K562 (cell line): ENCODE measurements at regions not wholly inside any gene's neighbourhood (a gene's known extent, or its start where the extent isn't known, plus 50 kb on each side); places are given as distances from the start of the nearest gene placed in this dataset.

Experiments
- ATAC-seq: fragments of 200-7000 bp; cut with Tn5 transposase; 3 replicates; pipeline ENCODE4 v1.9.1; 2020; ENCODE audit warnings: moderate library complexity
- BruUV-seq: library from RNA; stranded (reverse); fragments of 400-500 nt; replicated peaks from 2 replicates; lab custom pipeline; 2021; lab: Mats Ljungman, UMichigan
- CTCF ChIA-PET: fragments of 300-600 bp; formaldehyde crosslinking; extraction: SDS; loops from one replicate; lab custom pipeline; 2021; ENCODE audit warnings: low intra/inter-chr PET ratio; lab: Yijun Ruan, JAX
- POLR2A ChIA-PET: fragments of 300-600, 350-650 bp; sonication (Branson Sonifier 250); formaldehyde crosslinking; extraction: SDS; loops from one replicate; lab custom pipeline; 2021; ENCODE audit warnings: antibody characterized with exemption, inconsistent platforms; lab: Yijun Ruan, JAX
- DNase-seq, 4 experiments: peaks; one replicate each; pipeline versions ENCODE4 v3.0.0 to v3.0.0-alpha.2; 2011 to 2018; ENCODE audit warnings: low spot score in 3 of 4, mixed read lengths in 3 of 4; ENCODE audit errors: extremely low read depth in 1 of 4
- FAIRE-seq: peaks from 2 replicates; lab custom pipeline; 2011; peaks lifted over from hg19 to GRCh38; lab: Jason Lieb, UNC
- H2AFZ ChIP-seq: 2 replicates; pipeline ENCODE4 v1.6.0; 2011; ENCODE audit warnings: low read depth, low read length, control low read depth, inconsistent platforms
- H3K27ac ChIP-seq: fragments of 200-600 bp; 3 replicates; pipeline ENCODE4 v1.8.0; 2011; ENCODE audit warnings: low read depth, mild to moderate bottlenecking, control low read depth, inconsistent platforms, low read length, moderate library complexity, mixed read lengths; ENCODE audit errors: extremely low read depth
- H3K27me3 ChIP-seq, 2 experiments: fragments of 300-600 bp in 1 of 2; 2 replicates in 1 of 2; 3 replicates in 1 of 2; pipeline versions ENCODE4 v1.6.0 to v1.8.0; 2011; ENCODE audit warnings: inconsistent platforms in 2 of 2, low read length in 2 of 2, mild to moderate bottlenecking in 1 of 2, mixed read lengths in 1 of 2, moderate library complexity in 1 of 2; ENCODE audit not compliant: control insufficient read depth in 2 of 2, insufficient read depth in 2 of 2
- H3K36me3 ChIP-seq: fragments of 300-600 bp; 3 replicates; pipeline ENCODE4 v1.8.0; 2011; ENCODE audit warnings: mild to moderate bottlenecking, low read length, inconsistent platforms; ENCODE audit not compliant: control insufficient read depth, insufficient read depth
- H3K4me1 ChIP-seq, 2 experiments: fragments of 200-600 bp in 1 of 2; replicated peaks in 1 of 2; 2 replicates in 1 of 2; 3 replicates in 1 of 2; pipeline versions ENCODE4 v1.5.1 to v1.8.0; 2011; ENCODE audit warnings: inconsistent platforms in 2 of 2, low read length in 2 of 2, mild to moderate bottlenecking in 1 of 2, mixed read lengths in 1 of 2, moderate library complexity in 1 of 2; ENCODE audit not compliant: control insufficient read depth in 2 of 2, insufficient read depth in 2 of 2
- H3K4me2 ChIP-seq: 2 replicates; pipeline ENCODE4 v1.6.1; 2011; ENCODE audit warnings: low read length, control low read depth, inconsistent platforms, mixed read lengths; ENCODE audit not compliant: insufficient read depth
- H3K4me3 ChIP-seq: fragments of 200-600 bp; sonication (generic), shearing (Covaris generic); 2 replicates; pipeline ENCODE4 v1.5.1; 2016; ENCODE audit warnings: control low read depth, inconsistent platforms
- H3K79me2 ChIP-seq: fragments of 200-600 bp; 3 replicates; pipeline ENCODE4 v1.8.0; 2011; ENCODE audit warnings: low read length, inconsistent platforms; ENCODE audit not compliant: control insufficient read depth, insufficient read depth
- H3K9ac ChIP-seq, 2 experiments: 2 replicates each; pipeline versions ENCODE4 v1.6.0 to v1.6.1; 2011; ENCODE audit warnings: low read depth in 2 of 2, low read length in 2 of 2, control low read depth in 1 of 2, inconsistent platforms in 1 of 2, mild to moderate bottlenecking in 1 of 2, mixed read lengths in 1 of 2; ENCODE audit not compliant: insufficient read depth in 1 of 2
- H3K9me1 ChIP-seq: one replicate; pipeline ENCODE4 v1.6.0; 2011; ENCODE audit warnings: inconsistent platforms, mild to moderate bottlenecking, low read length, moderate library complexity; ENCODE audit not compliant: control insufficient read depth, insufficient read depth
- H3K9me3 ChIP-seq: replicated peaks from 2 replicates; pipeline ENCODE4 v1.5.1; 2011; ENCODE audit warnings: low read depth, low read length, inconsistent platforms; ENCODE audit not compliant: control insufficient read depth, insufficient read depth
- H4K20me1 ChIP-seq: replicated peaks from 2 replicates; pipeline ENCODE4 v1.6.1; 2011; ENCODE audit warnings: low read length, inconsistent platforms, mixed read lengths; ENCODE audit not compliant: control insufficient read depth, insufficient read depth
- ASH1L ChIP-seq: fragments of 450-650 bp; IDR thresholded peaks from 2 replicates; pipeline ENCODE4 v1.6.1; 2018; ENCODE audit warnings: borderline replicate concordance, mild to moderate bottlenecking, low read depth; ENCODE audit not compliant: partially characterized antibody
- BHLHE40 ChIP-seq: IDR thresholded peaks from 2 replicates; pipeline ENCODE4 v1.6.1; 2011; ENCODE audit warnings: low read length, improper control_type of control experiment
- CBFA2T2 ChIP-seq: fragments of 450-650 bp; conservative IDR thresholded peaks from 2 replicates; pipeline ENCODE4 v1.6.1; 2017; ENCODE audit warnings: mild to moderate bottlenecking
- DIDO1 ChIP-seq: fragments of 450-650 bp; IDR thresholded peaks from 2 replicates; pipeline ENCODE4 v1.6.1; 2016; ENCODE audit warnings: low read depth, missing biosample characterization, missing genetic modification characterization
- ESRRB ChIP-seq: fragments of 250-450 bp; sonication (Bioruptor Pico); IDR thresholded peaks from 2 replicates; pipeline ENCODE4 v1.5.0; 2020; ENCODE audit warnings: mild to moderate bottlenecking, moderate library complexity, borderline replicate concordance
- ETV6 ChIP-seq, 3 experiments: fragments of 150-350 bp in 1 of 3; sonication (generic) in 1 of 3; formaldehyde crosslinking in 1 of 3; IDR thresholded peaks; 2 replicates each; pipeline versions ENCODE4 v1.6.1 to v1.8.0; 2014 to 2022; ENCODE audit warnings: borderline replicate concordance in 2 of 3, low read depth in 2 of 3, antibody characterized with exemption in 1 of 3, low read length in 1 of 3, mild to moderate bottlenecking in 1 of 3, missing genetic modification reagents in 1 of 3
- HMG20A ChIP-seq: fragments of 450-650 bp; formaldehyde crosslinking; conservative IDR thresholded peaks from 2 replicates; pipeline ENCODE4 v1.4.0; 2020; ENCODE audit warnings: mild to moderate bottlenecking, mixed read lengths
- HMGN3 ChIP-seq: IDR thresholded peaks from 2 replicates; pipeline ENCODE4 v1.6.1; 2011; ENCODE audit warnings: borderline replicate concordance, low read depth, mild to moderate bottlenecking, mixed read lengths, low read length; ENCODE audit not compliant: insufficient read length; ENCODE audit errors: extremely low read depth
- MYC ChIP-seq, 2 experiments: fragments of 250-450 bp in 1 of 2; sonication (Bioruptor Pico) in 1 of 2; IDR thresholded peaks; 2 replicates each; pipeline versions ENCODE4 v1.5.1 to v1.6.1; 2012 to 2021; ENCODE audit warnings: low read depth in 2 of 2, borderline replicate concordance in 1 of 2, improper control_type of control experiment in 1 of 2, low read length in 1 of 2, mild to moderate bottlenecking in 1 of 2, moderate library complexity in 1 of 2
- PCBP1 ChIP-seq: fragments of 200-400 bp; formaldehyde crosslinking; IDR thresholded peaks from 2 replicates; pipeline ENCODE4 v1.6.1; 2018; ENCODE audit warnings: mild to moderate bottlenecking, low read depth, low read length; ENCODE audit not compliant: poor library complexity, severe bottlenecking
- POLR3A ChIP-seq: IDR thresholded peaks from 2 replicates; pipeline ENCODE4 v1.6.1; 2011; ENCODE audit warnings: borderline replicate concordance, mild to moderate bottlenecking, moderate library complexity; ENCODE audit not compliant: insufficient read length, insufficient read depth; ENCODE audit errors: extremely low read depth
- SMAD3 ChIP-seq: fragments of 450-650 bp; formaldehyde crosslinking; conservative IDR thresholded peaks from 2 replicates; pipeline ENCODE4 v1.4.0; 2020; ENCODE audit warnings: mild to moderate bottlenecking
- TCFL5 ChIP-seq: fragments of 250-450 bp; sonication (Bioruptor Pico); conservative IDR thresholded peaks from 2 replicates; pipeline ENCODE4 v1.6.1; 2021; ENCODE audit warnings: mild to moderate bottlenecking, moderate library complexity, matching md5 sums
- WGBS: fragments of 100-300 bp; shearing (Covaris generic); methylation state at CpG from one replicate; pipeline ENCODE4 v1.1.6; 2016; ENCODE audit warnings: low coverage, mixed read lengths; ENCODE audit not compliant: insufficient coverage; ENCODE audit errors: missing lambda C conversion rate; 5-methylcytosine and 5-hydroxymethylcytosine counted together
- in situ Hi-C: fragments of 300-500 bp; cut with MboI; formaldehyde crosslinking; loops from 4 replicates; pipeline ENCODE4 v1.15.0; 2018; ENCODE audit warnings: inconsistent platforms, mixed read lengths
- intact Hi-C: fragments of 100-400 bp; cut with micrococcal nuclease; formaldehyde crosslinking; loops from 2 replicates; pipeline ENCODE4 v1.14.2; 2022
- TF ChIP-seq, protein P1 (sequence below): fragments of 250-450 bp; sonication (Bioruptor Pico); IDR thresholded peaks from 2 replicates; pipeline ENCODE4 v1.8.0; 2021; ENCODE audit warnings: moderate library complexity, mild to moderate bottlenecking, inconsistent platforms
- TF ChIP-seq, protein P2 (sequence below): fragments of 250-450 bp; sonication (Bioruptor Pico); IDR thresholded peaks from 2 replicates; pipeline ENCODE4 v1.5.0; 2022; ENCODE audit warnings: mild to moderate bottlenecking
- TF ChIP-seq, protein P3 (sequence below): IDR thresholded peaks from 2 replicates; pipeline ENCODE4 v1.6.1; 2011; ENCODE audit not compliant: insufficient read length; ENCODE audit errors: extremely low read depth

DNA sequence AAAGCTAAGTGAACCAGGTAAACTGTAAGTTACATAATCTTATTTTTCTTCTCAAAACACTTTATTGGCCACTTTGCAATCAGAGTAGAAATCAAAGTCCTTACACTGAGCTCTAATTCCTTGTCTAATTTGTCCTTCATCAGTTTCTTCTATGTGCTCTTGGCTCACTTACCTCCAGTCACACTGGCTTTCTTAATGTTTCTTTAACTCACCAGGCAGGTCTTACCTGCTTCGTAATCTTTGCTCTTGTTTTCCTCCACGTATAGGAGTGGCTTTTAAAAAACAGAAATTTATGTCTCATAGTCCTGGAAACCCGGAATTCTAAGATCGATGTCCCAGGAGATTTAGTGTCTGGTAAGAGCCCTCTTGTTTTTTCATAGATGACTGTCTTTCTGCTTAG lies 1462.1 kb downstream of the FSTL5 start (continued):
- no peak for TF ChIP-seq TCFL5 (CRISPR knock-in tag)
- TF ChIP-seq ETV6 (IDR thresholded peaks at IDR 0.05; ENCODE audit: borderline replicate concordance in 1 of 2, low read depth in 2 of 2, low read length in 1 of 2), result no peak
- no peak for TF ChIP-seq ETV6 (CRISPR knock-in tag; IDR thresholded peaks at IDR 0.05; ENCODE audit: borderline replicate concordance)
- TF ChIP-seq HMGN3, result no peak
- TF ChIP-seq ESRRB (CRISPR knock-in tag), result no peak
- TF ChIP-seq, protein P1, sequence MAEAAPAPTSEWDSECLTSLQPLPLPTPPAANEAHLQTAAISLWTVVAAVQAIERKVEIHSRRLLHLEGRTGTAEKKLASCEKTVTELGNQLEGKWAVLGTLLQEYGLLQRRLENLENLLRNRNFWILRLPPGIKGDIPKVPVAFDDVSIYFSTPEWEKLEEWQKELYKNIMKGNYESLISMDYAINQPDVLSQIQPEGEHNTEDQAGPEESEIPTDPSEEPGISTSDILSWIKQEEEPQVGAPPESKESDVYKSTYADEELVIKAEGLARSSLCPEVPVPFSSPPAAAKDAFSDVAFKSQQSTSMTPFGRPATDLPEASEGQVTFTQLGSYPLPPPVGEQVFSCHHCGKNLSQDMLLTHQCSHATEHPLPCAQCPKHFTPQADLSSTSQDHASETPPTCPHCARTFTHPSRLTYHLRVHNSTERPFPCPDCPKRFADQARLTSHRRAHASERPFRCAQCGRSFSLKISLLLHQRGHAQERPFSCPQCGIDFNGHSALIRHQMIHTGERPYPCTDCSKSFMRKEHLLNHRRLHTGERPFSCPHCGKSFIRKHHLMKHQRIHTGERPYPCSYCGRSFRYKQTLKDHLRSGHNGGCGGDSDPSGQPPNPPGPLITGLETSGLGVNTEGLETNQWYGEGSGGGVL, result no peak
- TF ChIP-seq, protein P2, sequence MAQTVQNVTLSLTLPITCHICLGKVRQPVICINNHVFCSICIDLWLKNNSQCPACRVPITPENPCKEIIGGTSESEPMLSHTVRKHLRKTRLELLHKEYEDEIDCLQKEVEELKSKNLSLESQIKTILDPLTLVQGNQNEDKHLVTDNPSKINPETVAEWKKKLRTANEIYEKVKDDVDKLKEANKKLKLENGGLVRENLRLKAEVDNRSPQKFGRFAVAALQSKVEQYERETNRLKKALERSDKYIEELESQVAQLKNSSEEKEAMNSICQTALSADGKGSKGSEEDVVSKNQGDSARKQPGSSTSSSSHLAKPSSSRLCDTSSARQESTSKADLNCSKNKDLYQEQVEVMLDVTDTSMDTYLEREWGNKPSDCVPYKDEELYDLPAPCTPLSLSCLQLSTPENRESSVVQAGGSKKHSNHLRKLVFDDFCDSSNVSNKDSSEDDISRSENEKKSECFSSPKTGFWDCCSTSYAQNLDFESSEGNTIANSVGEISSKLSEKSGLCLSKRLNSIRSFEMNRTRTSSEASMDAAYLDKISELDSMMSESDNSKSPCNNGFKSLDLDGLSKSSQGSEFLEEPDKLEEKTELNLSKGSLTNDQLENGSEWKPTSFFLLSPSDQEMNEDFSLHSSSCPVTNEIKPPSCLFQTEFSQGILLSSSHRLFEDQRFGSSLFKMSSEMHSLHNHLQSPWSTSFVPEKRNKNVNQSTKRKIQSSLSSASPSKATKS (CRISPR knock-in tag), result no peak

DNA sequence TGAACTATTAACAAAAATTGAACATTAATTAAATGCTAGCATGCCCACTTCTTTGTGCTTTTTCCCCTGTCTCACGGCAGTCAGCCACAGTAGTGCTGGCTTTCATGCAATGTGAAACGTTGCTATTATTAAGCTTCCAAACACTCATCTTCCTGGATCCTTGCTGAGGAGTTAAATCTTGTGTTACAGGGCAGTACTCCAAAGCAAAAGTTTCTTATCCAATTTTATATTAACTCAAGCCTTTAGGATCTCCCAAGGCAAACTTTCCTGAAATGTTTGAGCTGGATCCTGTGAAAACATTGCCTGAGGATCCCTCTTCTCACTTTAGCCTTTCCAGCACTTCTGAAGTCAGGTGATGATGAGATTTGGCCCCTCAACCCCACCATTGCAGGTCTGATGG lies 1454.8 kb downstream of the FSTL5 start:
- no peak for FAIRE-seq
- CTCF ChIA-PET, result no interaction called here
- Histone ChIP-seq H3K36me3 (no peaks in the 10 kb centered on the region), H3K79me2 (no peaks in the 10 kb centered on the region), H2AFZ (no peak overlapping the region), H3K9me3 (no peaks in the 10 kb centered on the region), H4K20me1 (no peaks in the 10 kb centered on the region), H3K27ac (no peak overlapping the region), H3K9ac (no peak overlapping the region), H3K4me3 (no peak overlapping the region), H3K4me2 (no peak overlapping the region), H3K27me3 (no peaks in the 10 kb centered on the region), H3K4me1 (no peaks in the 10 kb centered on the region), H3K9me1 (no peaks in the 10 kb centered on the region)
- BruUV-seq, result no TSS peak
- intact Hi-C loops (no loop called here), in situ Hi-C loops (no loop called here)
- POLR2A ChIA-PET, result no interaction called here
- whole genome bisulfite sequencing, result no CpG with 5 or more reads among the region's 2 CpGs
- DNase-seq, result no peak
- ATAC-seq, result no peak
- no peak for TF ChIP-seq BHLHE40
- no peak for TF ChIP-seq SMAD3
- TF ChIP-seq ASH1L, result no peak
- TF ChIP-seq POLR3A, result no peak
- no peak for TF ChIP-seq HMG20A (CRISPR knock-in tag)
- no peak for TF ChIP-seq CBFA2T2
- no peak for TF ChIP-seq PCBP1
- TF ChIP-seq MYC (IDR thresholded peaks at IDR 0.05; ENCODE audit: low read depth, low read length), result no peak
- no peak for TF ChIP-seq MYC (CRISPR knock-in tag; IDR thresholded peaks at IDR 0.05; ENCODE audit: borderline replicate concordance, low read depth)
- TF ChIP-seq, protein P3, sequence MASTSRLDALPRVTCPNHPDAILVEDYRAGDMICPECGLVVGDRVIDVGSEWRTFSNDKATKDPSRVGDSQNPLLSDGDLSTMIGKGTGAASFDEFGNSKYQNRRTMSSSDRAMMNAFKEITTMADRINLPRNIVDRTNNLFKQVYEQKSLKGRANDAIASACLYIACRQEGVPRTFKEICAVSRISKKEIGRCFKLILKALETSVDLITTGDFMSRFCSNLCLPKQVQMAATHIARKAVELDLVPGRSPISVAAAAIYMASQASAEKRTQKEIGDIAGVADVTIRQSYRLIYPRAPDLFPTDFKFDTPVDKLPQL, result no peak
- TF ChIP-seq DIDO1 (tag), result no peak
